CD4-positive, alpha-beta memory T cell (primary cell): ENCODE measurements at regions not wholly inside any gene's neighbourhood (a gene's known extent, or its start where the extent isn't known, plus 50 kb on each side); places are given as distances from the start of the nearest gene placed in this dataset.
A peak's percentile ranks its signal among the peaks of the same experiment; 100 is the strongest.

Experiments
- CTCF ChIA-PET: fragments of 350-600 bp; sonication (Branson Sonifier 250); formaldehyde crosslinking; loops from one replicate; lab custom pipeline; 2021; ENCODE audit warnings: inconsistent platforms; ENCODE audit not compliant: partially characterized antibody; lab: Charles Lee
- POLR2A ChIA-PET: fragments of 350-600 bp; sonication (Branson Sonifier 250); formaldehyde crosslinking; loops from one replicate; lab custom pipeline; 2021; ENCODE audit not compliant: partially characterized antibody; lab: Charles Lee
- DNase-seq, 5 donors: peaks; one replicate each; pipeline versions ENCODE4 v3.0.0 to v3.0.0-alpha.2; 2020 to 2022; ENCODE audit warnings: mixed read lengths in 1 of 5
- H3K27ac ChIP-seq: one replicate; pipeline ENCODE4 v1.7.0; 2013; ENCODE audit warnings: low read depth, low read length
- H3K27me3 ChIP-seq: 2 replicates; pipeline ENCODE4 v1.7.0; 2013; ENCODE audit warnings: mild to moderate bottlenecking, low read length, moderate library complexity; ENCODE audit not compliant: insufficient read depth
- H3K36me3 ChIP-seq: 2 replicates; pipeline ENCODE4 v1.7.0; 2013; ENCODE audit warnings: mild to moderate bottlenecking, low read length, moderate library complexity; ENCODE audit not compliant: insufficient read depth
- H3K4me1 ChIP-seq: 2 replicates; pipeline ENCODE4 v1.7.0; 2013; ENCODE audit warnings: mild to moderate bottlenecking, low read length, moderate library complexity; ENCODE audit not compliant: insufficient read depth
- H3K4me3 ChIP-seq, 2 donors: one replicate each; pipeline ENCODE4 v1.7.0; 2013; ENCODE audit warnings: low read length in 2 of 2, mild to moderate bottlenecking in 1 of 2
- H3K9me3 ChIP-seq, 2 donors: one replicate each; pipeline ENCODE4 v1.7.0; 2013; ENCODE audit warnings: low read length in 2 of 2, control low read depth in 1 of 2; ENCODE audit not compliant: control insufficient read depth in 1 of 2
- H3K27ac Mint-ChIP-seq, 7 donors: one replicate each; pipeline ENCODE4 v1.8.0; 2020 to 2021; ENCODE audit warnings: mixed read lengths in 7 of 7, mild to moderate bottlenecking in 6 of 7, inconsistent platforms in 3 of 7, moderate library complexity in 3 of 7
- H3K27me3 Mint-ChIP-seq, 2 donors: one replicate each; pipeline ENCODE4 v1.8.0; 2020 to 2021; ENCODE audit warnings: mixed read lengths in 2 of 2
- H3K36me3 Mint-ChIP-seq, 2 donors: one replicate each; pipeline ENCODE4 v1.8.0; 2020 to 2021; ENCODE audit warnings: mixed read lengths in 2 of 2, inconsistent platforms in 1 of 2, mild to moderate bottlenecking in 1 of 2
- H3K4me1 Mint-ChIP-seq, 4 donors: one replicate each; pipeline ENCODE4 v1.8.0; 2020 to 2021; ENCODE audit warnings: mixed read lengths in 4 of 4, mild to moderate bottlenecking in 1 of 4
- H3K4me3 Mint-ChIP-seq, 8 donors: one replicate each; pipeline ENCODE4 v1.8.0; 2020 to 2021; ENCODE audit warnings: mixed read lengths in 8 of 8, mild to moderate bottlenecking in 7 of 8, moderate library complexity in 6 of 8, inconsistent platforms in 3 of 8
- H3K9me3 Mint-ChIP-seq, 8 donors: one replicate each; pipeline ENCODE4 v1.8.0; 2020 to 2021; ENCODE audit warnings: mixed read lengths in 8 of 8, mild to moderate bottlenecking in 5 of 8, inconsistent platforms in 3 of 8, moderate library complexity in 1 of 8
- intact Hi-C: fragments of 100-400 bp; cut with micrococcal nuclease; formaldehyde crosslinking; loops from one replicate; pipeline ENCODE4 v1.15.1; 2023

- Mint-ChIP-seq H3K4me1 (peaks cover 26 to 44% (median 30%) of the 10 kb centered on the region in 4 donors), H3K36me3 (no peaks in the 10 kb centered on the region), H3K4me3 (no peak overlapping the region), H3K27ac (peak overlapping the region in 1 of 7 donors; percentile 81), H3K9me3 (peaks cover 0 to 2% (median 0%) of the 10 kb centered on the region in 8 donors), H3K27me3 (no peaks in the 10 kb centered on the region)
- Histone ChIP-seq H3K27ac (no peak overlapping the region), H3K4me3 (no peak overlapping the region), H3K36me3 (no peaks in the 10 kb centered on the region), H3K9me3 (no peaks in the 10 kb centered on the region), H3K4me1 (peaks cover 21% of the 10 kb centered on the region), H3K27me3 (no peaks in the 10 kb centered on the region)
- intact Hi-C loops: no loop called here
- CTCF ChIA-PET: interaction anchor here (1.0 kb wide), 1 partner anchor 57 kb away, joined by 3 read pairs; no protein-coding TSS in a partner anchor
- POLR2A ChIA-PET: interaction anchor here (1.5 kb wide), 1 partner anchor 15 kb away, joined by 9 read pairs; no protein-coding TSS in a partner anchor
- no peak for DNase-seq
Measured at GRCh38 chr20:24042646-24043045, 54.1 kb upstream of the GGTLC1 start.

- H3K27me3 Mint-ChIP-seq: no peaks in the 10 kb centered on the region
- POLR2A ChIA-PET: interaction anchor here (0.9 kb wide), 1 partner anchor 14 kb away, joined by 3 read pairs; no protein-coding TSS in a partner anchor
- no peaks in the 10 kb centered on the region for H3K36me3 Mint-ChIP-seq
Measured at GRCh38 chr20:24040896-24041459, 52.4 kb upstream of the GGTLC1 start.

GRCh38 chr20:24039196-24039595 is 50.6 kb upstream of the GGTLC1 start:
- Mint-ChIP-seq H3K27me3 (no peaks in the 10 kb centered on the region), H3K4me3 (no peak overlapping the region), H3K4me1 (peaks cover 5 to 18% (median 7%) of the 10 kb centered on the region in 4 donors), H3K36me3 (no peaks in the 10 kb centered on the region), H3K9me3 (peaks cover 0 to 2% (median 0%) of the 10 kb centered on the region in 8 donors), H3K27ac (peak overlapping the region in 1 of 7 donors; percentile 13)
- H3K4me1 ChIP-seq: no peaks in the 10 kb centered on the region
- H3K27me3 ChIP-seq: no peaks in the 10 kb centered on the region
- H3K36me3 ChIP-seq: no peaks in the 10 kb centered on the region
- CTCF ChIA-PET: interaction anchor here (4.4 kb wide), 1 partner anchor 11 kb away, joined by 16 read pairs; no protein-coding TSS in a partner anchor
- intact Hi-C loops: no loop called here
- POLR2A ChIA-PET: no interaction called here
- no peak overlapping the region for H3K4me3 ChIP-seq
- no peaks in the 10 kb centered on the region for H3K9me3 ChIP-seq
- DNase-seq: no peak
- H3K27ac ChIP-seq: no peak overlapping the region

More at GRCh38 chr20:24040896-24041459, 52.4 kb upstream of the GGTLC1 start:
- Mint-ChIP-seq H3K27ac (peak overlapping the region in 1 of 7 donors; percentile 22), H3K4me1 (peaks cover 19 to 33% (median 21%) of the 10 kb centered on the region in 4 donors), H3K4me3 (no peak overlapping the region), H3K9me3 (peaks cover 0 to 2% (median 0%) of the 10 kb centered on the region in 8 donors)
- Histone ChIP-seq H3K27ac (no peak overlapping the region), H3K4me1 (peaks cover 10% of the 10 kb centered on the region), H3K36me3 (no peaks in the 10 kb centered on the region), H3K27me3 (no peaks in the 10 kb centered on the region), H3K4me3 (no peak overlapping the region), H3K9me3 (no peaks in the 10 kb centered on the region)
- DNase-seq: no peak
- CTCF ChIA-PET: no interaction called here
- intact Hi-C loops: no loop called here
